NCI-H1092 treated with DMSO at 0.1 percent for 48 hours (cell line): ENCODE measurements at regions not wholly inside any gene's neighbourhood (a gene's known extent, or its start where the extent isn't known, plus 50 kb on each side); places are given as distances from the start of the nearest gene placed in this dataset.

Experiments used
- DNase-seq: peaks from one replicate; lab custom pipeline; 2025; lab: John Stamatoyannopoulos, UW

- no peak for DNase-seq
Measured at GRCh38 chrY:15162211-15162610, 637.9 kb downstream of the NLGN4Y start.

GRCh38 chrY:15179890-15180289 lies 655.6 kb downstream of the NLGN4Y start:
- DNase-seq: no peak

- no peak for DNase-seq
Measured at GRCh38 chrY:15229056-15229455, 704.7 kb downstream of the NLGN4Y start.

GRCh38 chrY:15239596-15240132 lies 715.3 kb downstream of the NLGN4Y start:
- no peak for DNase-seq

GRCh38 chrY:15259286-15259685 lies 735.0 kb downstream of the NLGN4Y start:
- no peak for DNase-seq

- DNase-seq: no peak
Measured at GRCh38 chrY:15286572-15286971, 762.2 kb downstream of the NLGN4Y start.

- no peak for DNase-seq
Measured at GRCh38 chrY:15289821-15290220, 765.5 kb downstream of the NLGN4Y start.

- DNase-seq: no peak
Measured at GRCh38 chrY:15292881-15293280, 768.6 kb downstream of the NLGN4Y start.

- no peak for DNase-seq
Measured at GRCh38 chrY:15301879-15302278, 777.5 kb downstream of the NLGN4Y start.

GRCh38 chrY:15312166-15312565 lies 787.8 kb downstream of the NLGN4Y start:
- DNase-seq: no peak

GRCh38 chrY:15324189-15324588 lies 799.9 kb downstream of the NLGN4Y start:
- no peak for DNase-seq

GRCh38 chrY:15325201-15325600 lies 800.9 kb downstream of the NLGN4Y start:
- no peak for DNase-seq

- DNase-seq: no peak
Measured at GRCh38 chrY:15326673-15327072, 802.3 kb downstream of the NLGN4Y start.

- peak; percentile 9 for DNase-seq
Measured at GRCh38 chrY:15328848-15329247, 804.5 kb downstream of the NLGN4Y start.

GRCh38 chrY:15343522-15343921 lies 819.2 kb downstream of the NLGN4Y start:
- no peak for DNase-seq

- DNase-seq: no peak
Measured at GRCh38 chrY:15345471-15346155, 821.3 kb downstream of the NLGN4Y start.

GRCh38 chrY:15349351-15349750 lies 825.0 kb downstream of the NLGN4Y start:
- no peak for DNase-seq

- DNase-seq: no peak
Measured at GRCh38 chrY:15355321-15355720, 831.0 kb downstream of the NLGN4Y start.

- DNase-seq: no peak
Measured at GRCh38 chrY:15360471-15360870, 836.1 kb downstream of the NLGN4Y start.

- peak; percentile 19 for DNase-seq
Measured at GRCh38 chrY:15364996-15365395, 840.7 kb downstream of the NLGN4Y start.

- no peak for DNase-seq
Measured at GRCh38 chrY:15368786-15369185, 844.5 kb downstream of the NLGN4Y start.

- no peak for DNase-seq
Measured at GRCh38 chrY:15385178-15385577, 860.8 kb downstream of the NLGN4Y start.

- no peak for DNase-seq
Measured at GRCh38 chrY:15397556-15398280, 873.4 kb downstream of the NLGN4Y start.
